ENCODE measurements at regions not wholly inside any gene's neighbourhood (a gene's known extent, or its start where the extent isn't known, plus 50 kb on each side); places are given as distances from the start of the nearest gene placed in this dataset.

DNA sequence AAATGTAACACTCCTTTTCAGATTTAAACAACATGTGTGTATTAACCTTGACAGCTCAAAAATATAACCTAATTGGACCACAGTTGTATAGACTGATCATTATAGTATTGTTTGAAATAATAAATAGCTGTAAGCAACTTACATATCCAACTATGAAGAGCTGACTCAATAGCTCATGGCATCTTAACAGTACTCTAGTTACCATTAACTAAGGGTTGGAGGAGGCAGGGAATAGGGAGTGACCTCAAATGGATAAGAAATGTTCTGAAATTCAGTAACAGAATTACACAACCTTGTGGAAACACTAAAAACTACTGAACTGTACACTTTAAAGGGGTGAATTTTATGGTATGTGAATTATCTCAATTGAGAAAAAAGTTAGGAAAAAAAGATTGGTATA lies 136.5 kb upstream of the CPEB2 start:
- TF ChIP-seq, protein P1, sequence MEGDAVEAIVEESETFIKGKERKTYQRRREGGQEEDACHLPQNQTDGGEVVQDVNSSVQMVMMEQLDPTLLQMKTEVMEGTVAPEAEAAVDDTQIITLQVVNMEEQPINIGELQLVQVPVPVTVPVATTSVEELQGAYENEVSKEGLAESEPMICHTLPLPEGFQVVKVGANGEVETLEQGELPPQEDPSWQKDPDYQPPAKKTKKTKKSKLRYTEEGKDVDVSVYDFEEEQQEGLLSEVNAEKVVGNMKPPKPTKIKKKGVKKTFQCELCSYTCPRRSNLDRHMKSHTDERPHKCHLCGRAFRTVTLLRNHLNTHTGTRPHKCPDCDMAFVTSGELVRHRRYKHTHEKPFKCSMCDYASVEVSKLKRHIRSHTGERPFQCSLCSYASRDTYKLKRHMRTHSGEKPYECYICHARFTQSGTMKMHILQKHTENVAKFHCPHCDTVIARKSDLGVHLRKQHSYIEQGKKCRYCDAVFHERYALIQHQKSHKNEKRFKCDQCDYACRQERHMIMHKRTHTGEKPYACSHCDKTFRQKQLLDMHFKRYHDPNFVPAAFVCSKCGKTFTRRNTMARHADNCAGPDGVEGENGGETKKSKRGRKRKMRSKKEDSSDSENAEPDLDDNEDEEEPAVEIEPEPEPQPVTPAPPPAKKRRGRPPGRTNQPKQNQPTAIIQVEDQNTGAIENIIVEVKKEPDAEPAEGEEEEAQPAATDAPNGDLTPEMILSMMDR (conservative IDR thresholded peaks at IDR 0.05; ENCODE audit: control insufficient read depth, insufficient read depth, low read depth, low read length): no peak
- no peak overlapping the region for H3K4me3 ChIP-seq (ENCODE audit: control insufficient read depth, low read depth, low read length)
- DNase-seq (ENCODE audit: low read depth): no peak

DNA sequence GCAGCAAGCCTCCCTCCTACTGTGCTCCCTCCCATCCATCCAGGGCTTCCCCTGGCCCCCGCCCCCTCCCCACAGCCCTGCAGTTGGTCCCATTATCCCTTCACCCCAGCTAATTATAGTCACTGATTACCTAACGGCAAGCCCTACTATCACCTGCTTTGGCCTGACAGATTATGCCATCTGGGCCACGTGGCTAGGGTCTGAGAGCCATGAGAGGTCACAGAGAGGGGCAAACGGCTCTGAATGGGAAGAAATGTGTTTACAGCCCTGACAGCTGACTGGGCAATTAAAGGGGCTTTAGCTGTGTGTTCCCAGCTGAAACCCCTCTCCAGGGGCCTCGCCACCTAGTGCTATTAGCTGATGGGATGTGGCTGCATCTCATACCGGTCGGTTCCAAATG lies 134.4 kb upstream of the CPEB2 start:
- no peak for DNase-seq (ENCODE audit: low read depth)
- H3K4me3 ChIP-seq (ENCODE audit: control insufficient read depth, low read depth, low read length): no peak overlapping the region
- TF ChIP-seq, protein P1 (conservative IDR thresholded peaks at IDR 0.05; ENCODE audit: control insufficient read depth, insufficient read depth, low read depth, low read length): no peak

DNA sequence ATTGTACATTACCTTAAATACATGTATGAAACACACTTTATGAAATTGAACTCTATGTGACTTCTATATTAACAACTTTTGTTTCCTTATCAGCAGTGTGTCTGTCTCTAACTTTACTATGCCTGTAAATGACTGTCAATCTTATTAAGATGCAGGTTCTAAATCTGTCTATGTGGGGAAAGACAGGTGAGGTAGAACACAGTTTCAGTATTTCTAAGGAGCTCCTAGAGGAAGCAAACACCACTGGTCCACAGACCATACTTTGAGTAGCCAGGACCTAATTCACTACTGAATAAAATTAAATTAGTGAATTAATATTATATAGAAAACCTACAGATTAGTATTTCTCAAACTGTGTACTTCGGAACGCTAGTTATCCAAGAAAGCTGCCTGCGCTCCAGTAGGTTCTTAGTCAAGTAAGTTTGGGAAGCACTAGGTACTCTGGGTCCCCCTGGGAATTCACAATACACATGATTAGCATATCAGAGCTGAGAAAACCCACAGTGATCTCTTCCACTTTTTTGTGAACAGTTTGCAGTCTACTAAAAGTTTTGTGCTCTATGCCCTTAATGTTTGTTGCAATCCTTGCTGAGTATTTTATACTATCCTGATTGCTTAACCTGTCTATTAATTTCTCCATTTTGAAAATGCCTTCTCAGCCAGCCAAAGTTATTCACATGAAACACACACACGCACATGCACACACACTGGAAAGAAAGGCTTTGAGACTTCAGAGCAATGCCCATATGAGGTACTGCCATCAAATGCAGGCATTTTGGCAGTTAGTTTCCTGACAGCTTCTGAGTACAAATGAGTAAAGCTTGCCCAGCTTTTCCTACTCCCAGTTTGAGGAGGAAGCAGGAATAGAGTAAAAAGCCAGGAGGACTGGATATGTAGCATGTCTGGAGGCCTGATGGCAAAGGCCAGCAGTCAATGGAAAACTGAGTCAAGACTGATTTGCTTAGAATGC lies 133.6 kb upstream of the CPEB2 start:
- TF ChIP-seq, protein P1 (conservative IDR thresholded peaks at IDR 0.05; ENCODE audit: control insufficient read depth, insufficient read depth, low read depth, low read length): no peak
- H3K4me3 ChIP-seq (ENCODE audit: control insufficient read depth, low read depth, low read length): no peak overlapping the region
- no peak for DNase-seq (ENCODE audit: low read depth)

DNA sequence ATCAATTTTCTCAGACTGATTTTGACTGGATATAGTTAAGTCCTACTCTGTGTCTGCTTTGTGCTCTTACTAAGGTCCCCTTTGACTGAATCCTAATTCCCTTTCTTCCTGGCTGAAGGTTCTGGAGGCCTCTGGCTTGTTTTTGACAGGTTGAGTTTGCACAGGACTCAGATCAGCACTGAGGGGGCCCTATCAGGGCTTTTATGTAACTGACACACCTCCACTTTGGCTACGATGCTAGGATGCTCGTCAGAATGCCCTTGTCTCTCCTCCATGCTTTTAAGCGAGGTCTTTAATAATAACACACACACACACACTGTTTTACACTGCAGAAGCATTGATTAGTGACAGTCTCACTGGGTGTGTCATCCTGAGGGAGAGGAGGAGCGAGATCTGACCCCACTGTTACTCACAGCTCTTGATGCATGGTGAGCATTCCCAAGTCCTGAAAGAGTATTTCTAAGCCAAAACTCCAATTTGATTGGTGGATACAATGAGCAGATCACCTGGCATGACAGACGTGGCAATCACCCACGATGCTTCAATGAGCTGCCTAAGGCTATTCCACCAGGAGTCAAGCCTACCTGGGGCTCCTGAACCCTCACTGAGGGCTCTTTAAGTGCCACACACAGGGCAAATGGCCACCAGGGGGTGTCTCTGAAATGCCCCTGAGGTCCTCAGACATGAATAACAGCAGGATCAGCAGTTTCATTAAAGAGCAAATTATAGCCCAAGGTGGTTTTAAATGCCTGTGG lies 130.4 kb upstream of the CPEB2 start:
- H3K4me3 ChIP-seq (ENCODE audit: control insufficient read depth, low read depth, low read length): no peak overlapping the region
- DNase-seq (ENCODE audit: low read depth): peak; percentile 40
- TF ChIP-seq, protein P1 (conservative IDR thresholded peaks at IDR 0.05; ENCODE audit: control insufficient read depth, insufficient read depth, low read depth, low read length): peak; percentile 30

DNA sequence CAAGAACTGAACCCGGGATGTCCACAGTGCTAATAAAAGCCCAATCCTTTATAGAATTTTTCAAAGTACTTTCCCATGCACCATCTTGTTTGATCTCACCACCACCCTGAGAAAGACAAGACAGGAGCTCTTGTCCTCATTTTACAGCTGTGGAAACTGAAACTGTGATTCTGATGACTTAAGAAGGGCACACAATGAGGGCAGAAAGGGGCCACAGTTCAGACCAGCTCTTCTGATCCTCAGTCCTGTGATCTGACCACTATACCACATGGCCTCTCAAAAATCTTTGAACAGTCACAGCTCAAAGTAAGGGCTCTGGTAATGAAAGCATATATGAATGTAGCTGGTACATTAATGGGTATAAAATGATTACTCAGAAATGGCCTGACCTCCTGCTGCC lies 127.3 kb upstream of the CPEB2 start:
- DNase-seq (ENCODE audit: low read depth): no peak
- TF ChIP-seq, protein P1 (conservative IDR thresholded peaks at IDR 0.05; ENCODE audit: control insufficient read depth, insufficient read depth, low read depth, low read length): no peak
- H3K4me3 ChIP-seq (ENCODE audit: control insufficient read depth, low read depth, low read length): no peak overlapping the region

DNA sequence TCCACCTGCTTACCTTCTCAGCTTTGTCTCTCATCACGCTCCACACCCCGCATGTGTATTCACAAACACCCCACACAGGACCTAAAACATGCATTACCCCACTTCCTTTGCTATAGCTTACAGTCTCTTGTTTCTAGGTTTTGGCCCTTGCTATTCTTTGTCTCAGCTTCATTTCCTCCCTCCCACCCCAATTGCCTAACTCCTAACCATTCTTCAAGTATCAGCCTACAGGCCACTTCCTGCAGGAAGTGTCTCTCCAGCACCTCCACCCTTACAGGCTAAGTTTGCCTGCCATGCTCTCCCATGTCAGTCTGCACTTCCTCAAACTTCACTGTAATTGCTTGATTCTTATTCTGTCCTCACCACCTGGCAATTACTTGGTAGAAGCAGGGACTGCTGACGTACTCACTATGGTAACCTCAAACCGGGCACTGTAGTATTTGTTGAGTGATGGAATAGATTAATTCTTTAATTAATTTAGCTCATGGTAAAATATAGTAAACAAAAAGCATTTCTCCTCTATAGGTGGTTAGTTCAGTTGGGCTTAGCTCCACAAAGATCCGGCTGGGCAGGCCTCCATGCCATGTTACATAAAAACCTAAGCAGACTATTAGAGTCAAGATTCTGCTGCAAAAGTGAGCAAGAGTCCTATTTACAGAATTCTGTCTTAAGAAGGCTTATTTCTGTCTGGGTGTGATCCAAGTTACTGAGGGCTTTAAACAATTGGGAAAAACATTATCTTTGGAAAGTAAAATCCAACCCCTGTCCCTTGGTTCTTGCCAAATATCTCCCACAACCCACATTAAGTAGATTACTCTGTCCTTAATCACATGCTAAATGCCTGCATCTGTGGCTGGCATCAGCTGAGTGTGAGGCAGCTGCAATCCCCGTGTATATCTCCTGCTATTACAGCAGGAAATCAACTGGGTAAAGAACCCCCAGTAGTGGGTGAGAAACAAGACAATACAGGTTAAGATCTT lies 124.7 kb upstream of the CPEB2 start:
- no peak for DNase-seq (ENCODE audit: low read depth)
- TF ChIP-seq, protein P1 (conservative IDR thresholded peaks at IDR 0.05; ENCODE audit: control insufficient read depth, insufficient read depth, low read depth, low read length): no peak
- no peak overlapping the region for H3K4me3 ChIP-seq (ENCODE audit: control insufficient read depth, low read depth, low read length)

All from fibroblast of mammary gland (primary cell).